Left kidney (tissue), 1 donor: ENCODE measurements at regions not wholly inside any gene's neighbourhood (a gene's known extent, or its start where the extent isn't known, plus 50 kb on each side); places are given as distances from the start of the nearest gene placed in this dataset.

Experiments used
- DNase-seq: peaks from one replicate; pipeline ENCODE4 v3.0.0-alpha.2; 2013

GRCh38 chr2:217297096-217297495 is 437.2 kb upstream of the TNP1 start:
- DNase-seq: no peak

GRCh38 chr2:217294818-217295217 is 435.0 kb upstream of the TNP1 start:
- no peak for DNase-seq

- DNase-seq: no peak
Observed at GRCh38 chr2:217294211-217294610, 434.3 kb upstream of the TNP1 start.

- no peak for DNase-seq
Observed at GRCh38 chr2:217293607-217294006, 433.7 kb upstream of the TNP1 start.

- DNase-seq: no peak
Observed at GRCh38 chr2:217293046-217293445, 433.2 kb upstream of the TNP1 start.

- DNase-seq: no peak
Observed at GRCh38 chr2:217291259-217291658, 431.4 kb upstream of the TNP1 start.

GRCh38 chr2:217290467-217290866 is 430.6 kb upstream of the TNP1 start:
- no peak for DNase-seq

GRCh38 chr2:217289907-217290280 is 430.0 kb upstream of the TNP1 start:
- peak; percentile 35 for DNase-seq

GRCh38 chr2:217289177-217289906 is 429.5 kb upstream of the TNP1 start:
- no peak for DNase-seq

GRCh38 chr2:217288472-217289063 is 428.7 kb upstream of the TNP1 start:
- DNase-seq: no peak

GRCh38 chr2:217286833-217287232 is 427.0 kb upstream of the TNP1 start:
- DNase-seq: no peak

- no peak for DNase-seq
Observed at GRCh38 chr2:217285926-217286325, 426.1 kb upstream of the TNP1 start.

GRCh38 chr2:217283460-217283859 is 423.6 kb upstream of the TNP1 start:
- DNase-seq: no peak

- DNase-seq: no peak
Observed at GRCh38 chr2:217282531-217282930, 422.7 kb upstream of the TNP1 start.

GRCh38 chr2:217279556-217279955 is 419.7 kb upstream of the TNP1 start:
- DNase-seq: no peak

- DNase-seq: no peak
Observed at GRCh38 chr2:217279140-217279539, 419.3 kb upstream of the TNP1 start.

GRCh38 chr2:217277646-217278398 is 418.0 kb upstream of the TNP1 start:
- DNase-seq: no peak

GRCh38 chr2:217276433-217276832 is 416.6 kb upstream of the TNP1 start:
- no peak for DNase-seq

- no peak for DNase-seq
Observed at GRCh38 chr2:217275091-217275490, 415.2 kb upstream of the TNP1 start.

GRCh38 chr2:217274578-217274977 is 414.7 kb upstream of the TNP1 start:
- no peak for DNase-seq

- no peak for DNase-seq
Observed at GRCh38 chr2:217273851-217274250, 414.0 kb upstream of the TNP1 start.

- DNase-seq: no peak
Observed at GRCh38 chr2:217273162-217273561, 413.3 kb upstream of the TNP1 start.

- DNase-seq: no peak
Observed at GRCh38 chr2:217271813-217272212, 411.9 kb upstream of the TNP1 start.
